WERI-Rb-1 (cell line): ENCODE measurements at regions not wholly inside any gene's neighbourhood (a gene's known extent, or its start where the extent isn't known, plus 50 kb on each side); places are given as distances from the start of the nearest gene placed in this dataset.
A peak's percentile ranks its signal among the peaks of the same experiment; 100 is the strongest.

ENCODE experiments used
- DNase-seq: peaks from one replicate; pipeline ENCODE4 v3.0.0-alpha.2; 2020
- H3K27ac ChIP-seq: fragments of 250-450 bp; sonication (Bioruptor Pico); 2 replicates; pipeline ENCODE4 v1.5.1; 2020; ENCODE audit warnings: mild to moderate bottlenecking, moderate library complexity
- H3K27me3 ChIP-seq: fragments of 250-450 bp; sonication (Bioruptor Pico); 2 replicates; pipeline ENCODE4 v1.5.1; 2021; ENCODE audit warnings: mild to moderate bottlenecking, low read depth, moderate library complexity; ENCODE audit not compliant: insufficient read depth, severe bottlenecking
- H3K36me3 ChIP-seq: fragments of 250-450 bp; sonication (Bioruptor Pico); 2 replicates; pipeline ENCODE4 v1.5.1; 2020; ENCODE audit warnings: mild to moderate bottlenecking, moderate library complexity
- H3K4me3 ChIP-seq: 2 replicates; pipeline ENCODE4 v1.5.1; 2011; ENCODE audit warnings: low read depth, mild to moderate bottlenecking, control low read depth, low read length
- H3K9me3 ChIP-seq: fragments of 250-450 bp; sonication (Bioruptor Pico); 2 replicates; pipeline ENCODE4 v1.5.1; 2021; ENCODE audit warnings: mild to moderate bottlenecking, moderate library complexity; ENCODE audit not compliant: severe bottlenecking
- CTCF ChIP-seq: IDR thresholded peaks from 2 replicates; pipeline ENCODE4 v1.5.1; 2011; ENCODE audit warnings: low read depth, mild to moderate bottlenecking, control low read depth, inconsistent platforms, low read length

GRCh38 chr17:77795685-77796084 lies 162.8 kb upstream of the TNRC6C start:
- H3K4me3 ChIP-seq = no peak overlapping the region
- DNase-seq = no peak
- no peak for TF ChIP-seq CTCF
- no peak overlapping the region for H3K27ac ChIP-seq
- H3K27me3 ChIP-seq = no peaks in the 10 kb centered on the region
- peaks cover 3% of the 10 kb centered on the region for H3K9me3 ChIP-seq
- H3K36me3 ChIP-seq = no peaks in the 10 kb centered on the region

- no peak for DNase-seq
- no peak overlapping the region for H3K4me3 ChIP-seq
- no peaks in the 10 kb centered on the region for H3K27me3 ChIP-seq
- H3K9me3 ChIP-seq = peaks cover 3% of the 10 kb centered on the region
- H3K36me3 ChIP-seq = no peaks in the 10 kb centered on the region
- TF ChIP-seq CTCF = no peak
- no peak overlapping the region for H3K27ac ChIP-seq
Observed at GRCh38 chr17:77796176-77796860, 162.2 kb upstream of the TNRC6C start.

GRCh38 chr17:77798031-77798430 lies 160.5 kb upstream of the TNRC6C start:
- no peaks in the 10 kb centered on the region for H3K27me3 ChIP-seq
- no peak overlapping the region for H3K27ac ChIP-seq
- no peak overlapping the region for H3K4me3 ChIP-seq
- no peaks in the 10 kb centered on the region for H3K36me3 ChIP-seq
- TF ChIP-seq CTCF = no peak
- no peak for DNase-seq
- peaks cover 3% of the 10 kb centered on the region for H3K9me3 ChIP-seq

GRCh38 chr17:77798481-77798880 lies 160.0 kb upstream of the TNRC6C start:
- H3K36me3 ChIP-seq = no peaks in the 10 kb centered on the region
- H3K27me3 ChIP-seq = no peaks in the 10 kb centered on the region
- H3K4me3 ChIP-seq = no peak overlapping the region
- peaks cover 3% of the 10 kb centered on the region for H3K9me3 ChIP-seq
- no peak for TF ChIP-seq CTCF
- H3K27ac ChIP-seq = no peak overlapping the region
- DNase-seq = no peak

GRCh38 chr17:77800816-77801215 lies 157.7 kb upstream of the TNRC6C start:
- H3K27me3 ChIP-seq = no peaks in the 10 kb centered on the region
- peak overlapping the region; percentile 92 for H3K27ac ChIP-seq
- TF ChIP-seq CTCF = no peak
- H3K4me3 ChIP-seq = no peak overlapping the region
- no peaks in the 10 kb centered on the region for H3K36me3 ChIP-seq
- peaks cover 3% of the 10 kb centered on the region for H3K9me3 ChIP-seq
- DNase-seq = peak; percentile 44
